ENCODE measurements at regions not wholly inside any gene's neighbourhood (a gene's known extent, or its start where the extent isn't known, plus 50 kb on each side); places are given as distances from the start of the nearest gene placed in this dataset.

GRCh38 chr16:27727941-27728340 is 178.0 kb downstream of the KATNIP start:
- no peak for TF ChIP-seq CTCF (IDR thresholded peaks at IDR 0.05; ENCODE audit: insufficient read depth, low read length, missing control alignments)
- ChIA-PET POLR2A (no interaction called here), CTCF (interaction anchor here (0.7 kb wide), 1 partner anchor 52 kb away, joined by 3 read pairs; no protein-coding TSS in a partner anchor)
- no peak for DNase-seq (ENCODE audit: low read depth, low spot score)
- H3K4me3 ChIP-seq (ENCODE audit: low read depth, low read length) = no peak overlapping the region

- CTCF ChIA-PET = interaction anchor here (0.6 kb wide), 1 partner anchor 43 kb away, joined by 3 read pairs; no protein-coding TSS in a partner anchor
- no peak for TF ChIP-seq CTCF (IDR thresholded peaks at IDR 0.05; ENCODE audit: insufficient read depth, low read length, missing control alignments)
- no peak overlapping the region for H3K4me3 ChIP-seq (ENCODE audit: low read depth, low read length)
- DNase-seq (ENCODE audit: low read depth, low spot score) = no peak
- POLR2A ChIA-PET = no interaction called here
Observed at GRCh38 chr16:27728691-27729090, 178.7 kb downstream of the KATNIP start.

GRCh38 chr16:27729516-27730304 is 179.8 kb downstream of the KATNIP start:
- ChIA-PET POLR2A (no interaction called here), CTCF (interaction anchor here (0.8 kb wide), 1 partner anchor 340 kb away, joined by 3 read pairs; no protein-coding TSS in a partner anchor)
- no peak for DNase-seq (ENCODE audit: low read depth, low spot score)
- H3K4me3 ChIP-seq (ENCODE audit: low read depth, low read length) = no peak overlapping the region
- TF ChIP-seq CTCF (IDR thresholded peaks at IDR 0.05; ENCODE audit: insufficient read depth, low read length, missing control alignments) = no peak

- CTCF ChIA-PET = no interaction called here
- DNase-seq (ENCODE audit: low read depth, low spot score) = no peak
- POLR2A ChIA-PET = no interaction called here
- no peak overlapping the region for H3K4me3 ChIP-seq (ENCODE audit: low read depth, low read length)
- TF ChIP-seq CTCF (IDR thresholded peaks at IDR 0.05; ENCODE audit: insufficient read depth, low read length, missing control alignments) = no peak
Observed at GRCh38 chr16:27730661-27731210, 180.8 kb downstream of the KATNIP start.

GRCh38 chr16:27735031-27735430 is 185.1 kb downstream of the KATNIP start:
- ChIA-PET POLR2A (no interaction called here), CTCF (no interaction called here)
- DNase-seq (ENCODE audit: low read depth, low spot score) = no peak
- no peak for TF ChIP-seq CTCF (IDR thresholded peaks at IDR 0.05; ENCODE audit: insufficient read depth, low read length, missing control alignments)
- H3K4me3 ChIP-seq (ENCODE audit: low read depth, low read length) = no peak overlapping the region

GRCh38 chr16:27736431-27736830 is 186.5 kb downstream of the KATNIP start:
- DNase-seq (ENCODE audit: low read depth, low spot score) = no peak
- ChIA-PET CTCF (no interaction called here), POLR2A (no interaction called here)
- TF ChIP-seq CTCF (IDR thresholded peaks at IDR 0.05; ENCODE audit: insufficient read depth, low read length, missing control alignments) = no peak
- no peak overlapping the region for H3K4me3 ChIP-seq (ENCODE audit: low read depth, low read length)

Measured in AG04449 (cell line).